A549 (cell line): ENCODE measurements at regions not wholly inside any gene's neighbourhood (a gene's known extent, or its start where the extent isn't known, plus 50 kb on each side); places are given as distances from the start of the nearest gene placed in this dataset.

Experiments used
- ATAC-seq, 2 experiments: fragments of 200-7000 bp in 1 of 2; fragments of >200 bp in 1 of 2; cut with Nextera tagmentation in 1 of 2; cut with Tn5 transposase in 1 of 2; 3 replicates each; pipeline versions ENCODE4 v1.8.0 to v1.9.1; 2018 to 2020; ENCODE audit warnings: mild to moderate bottlenecking in 1 of 2, moderate library complexity in 1 of 2
- CTCF ChIA-PET: fragments of 300-600 bp; sonication (Branson Sonifier 250); formaldehyde crosslinking; extraction: SDS; loops from one replicate; lab custom pipeline; 2021; ENCODE audit warnings: antibody characterized with exemption, inconsistent platforms; lab: Yijun Ruan, JAX
- POLR2A ChIA-PET: fragments of 350-600 bp; formaldehyde crosslinking; extraction: SDS; loops from one replicate; lab custom pipeline; 2021; ENCODE audit warnings: antibody characterized with exemption, inconsistent platforms; lab: Yijun Ruan, JAX
- DNase-seq, 2 experiments: peaks; one replicate each; pipeline versions ENCODE4 v3.0.0 to v3.0.0-alpha.2; 2011 to 2016; ENCODE audit warnings: low read depth in 1 of 2, low spot score in 1 of 2
- FAIRE-seq: peaks from 2 replicates; lab custom pipeline; 2011; peaks lifted over from hg19 to GRCh38; lab: Jason Lieb, UNC
- H3K27ac ChIP-seq, 2 experiments: fragments of >200 bp; sonication (Bioruptor Twin); formaldehyde crosslinking; 3 replicates each; pipeline ENCODE4 v1.5.1; 2016 to 2017
- H3K4me1 ChIP-seq: fragments of >200 bp; sonication (Bioruptor Twin); formaldehyde crosslinking; 3 replicates; pipeline ENCODE4 v1.6.1; 2016
- H3K4me2 ChIP-seq: fragments of >200 bp; sonication (Bioruptor Twin); formaldehyde crosslinking; 3 replicates; pipeline ENCODE4 v1.6.1; 2016
- H3K4me3 ChIP-seq: fragments of >200 bp; sonication (Bioruptor Twin); formaldehyde crosslinking; 3 replicates; pipeline ENCODE4 v1.5.1; 2016
- H3K9me3 ChIP-seq: fragments of >200 bp; sonication (Bioruptor Twin); formaldehyde crosslinking; 3 replicates; pipeline ENCODE4 v1.6.1; 2016
- ATOH8 ChIP-seq: fragments of 250-450 bp; sonication (Bioruptor Pico); IDR thresholded peaks from 2 replicates; pipeline ENCODE4 v1.5.0; 2020; ENCODE audit warnings: low read depth, mild to moderate bottlenecking, moderate library complexity
- BHLHE40 ChIP-seq: IDR thresholded peaks from 2 replicates; pipeline ENCODE4 v1.6.1; 2012; ENCODE audit warnings: low read depth, low read length, inconsistent platforms
- CEBPB ChIP-seq, 2 experiments: fragments of >200 bp in 1 of 2; sonication (Bioruptor Twin) in 1 of 2; formaldehyde crosslinking in 1 of 2; IDR thresholded peaks; 2 replicates each; pipeline ENCODE4 v1.6.1; 2012 to 2016
- CTCF ChIP-seq: fragments of >200 bp; sonication (Bioruptor Twin); formaldehyde crosslinking; IDR thresholded peaks from 3 replicates; pipeline ENCODE4 v1.5.1; 2016
- EHF ChIP-seq: fragments of 250-450 bp; sonication (Bioruptor Pico); IDR thresholded peaks from 2 replicates; pipeline ENCODE4 v1.5.0; 2020; ENCODE audit warnings: mild to moderate bottlenecking
- GATA3 ChIP-seq: IDR thresholded peaks from 2 replicates; pipeline ENCODE4 v1.6.1; 2012; ENCODE audit warnings: borderline replicate concordance
- HDAC2 ChIP-seq: fragments of 200-600 bp; sonication (generic); IDR thresholded peaks from 2 replicates; pipeline ENCODE4 v1.6.1; 2016
- HOXB13 ChIP-seq: fragments of 250-450 bp; sonication (Bioruptor Pico); IDR thresholded peaks from 2 replicates; pipeline ENCODE4 v1.5.0; 2020; ENCODE audit warnings: low read depth, mild to moderate bottlenecking, moderate library complexity
- KDM1A ChIP-seq: fragments of 200-600 bp; sonication (generic); IDR thresholded peaks from 2 replicates; pipeline ENCODE4 v1.6.1; 2016; ENCODE audit warnings: low read depth, mild to moderate bottlenecking
- KDM5A ChIP-seq: fragments of 200-600 bp; sonication (generic); IDR thresholded peaks from 2 replicates; pipeline ENCODE4 v1.6.1; 2016; ENCODE audit warnings: antibody characterized with exemption, mild to moderate bottlenecking
- NPAS2 ChIP-seq: fragments of 250-450 bp; sonication (Bioruptor Pico); IDR thresholded peaks from 2 replicates; pipeline ENCODE4 v1.8.0; 2022; ENCODE audit warnings: mild to moderate bottlenecking, moderate library complexity, borderline replicate concordance
- PBX3 ChIP-seq: IDR thresholded peaks from 2 replicates; pipeline ENCODE4 v1.6.1; 2012
- POLR2A ChIP-seq: IDR thresholded peaks from 2 replicates; pipeline ENCODE4 v1.6.1; 2012; ENCODE audit warnings: mild to moderate bottlenecking, low read length
- POLR2AphosphoS2 ChIP-seq: conservative IDR thresholded peaks from 2 replicates; pipeline ENCODE4 v1.6.1; 2012; ENCODE audit warnings: low read length, improper control_type of control experiment, inconsistent platforms
- RAD21 ChIP-seq, 2 experiments: fragments of >200 bp in 1 of 2; sonication (Bioruptor Twin) in 1 of 2; formaldehyde crosslinking in 1 of 2; IDR thresholded peaks in 1 of 2; conservative IDR thresholded peaks in 1 of 2; 2 replicates in 1 of 2; 3 replicates in 1 of 2; pipeline ENCODE4 v1.6.1; 2012 to 2018; ENCODE audit warnings: inconsistent platforms in 1 of 2
- RCOR1 ChIP-seq: fragments of 150-350 bp; IDR thresholded peaks from 2 replicates; pipeline ENCODE4 v1.6.1; 2014; ENCODE audit warnings: antibody characterized with exemption, low read length, low read depth
- RFX5 ChIP-seq: fragments of 450-650 bp; IDR thresholded peaks from 2 replicates; pipeline ENCODE4 v1.7.1; 2014; ENCODE audit warnings: antibody characterized with exemption, mild to moderate bottlenecking, moderate library complexity
- ZNF302 ChIP-seq: fragments of 250-450 bp; sonication (Bioruptor Pico); IDR thresholded peaks from 2 replicates; pipeline ENCODE4 v1.9.0; 2021; ENCODE audit warnings: inconsistent platforms, mild to moderate bottlenecking, moderate library complexity
- ZSCAN20 ChIP-seq: fragments of 250-450 bp; sonication (Bioruptor Pico); IDR thresholded peaks from 2 replicates; pipeline ENCODE4 v1.8.0; 2022; ENCODE audit warnings: mild to moderate bottlenecking, moderate library complexity
- WGBS: methylation state at CpG from one replicate; pipeline ENCODE4 v1.1.6; 2017; ENCODE audit errors: missing lambda C conversion rate; 5-methylcytosine and 5-hydroxymethylcytosine counted together
- TF ChIP-seq, protein P1 (sequence below): fragments of >200 bp; sonication (Bioruptor Twin); formaldehyde crosslinking; IDR thresholded peaks from 3 replicates; pipeline ENCODE4 v1.6.1; 2016
- TF ChIP-seq, protein P2 (sequence below): fragments of 250-450 bp; sonication (Bioruptor Pico); IDR thresholded peaks from 2 replicates; pipeline ENCODE4 v1.5.0; 2021; ENCODE audit warnings: mild to moderate bottlenecking, moderate library complexity, borderline replicate concordance
- TF ChIP-seq, protein P3 (sequence below): fragments of 450-650 bp; IDR thresholded peaks from 2 replicates; pipeline ENCODE4 v1.6.1; 2014; ENCODE audit warnings: antibody characterized with exemption

DNA sequence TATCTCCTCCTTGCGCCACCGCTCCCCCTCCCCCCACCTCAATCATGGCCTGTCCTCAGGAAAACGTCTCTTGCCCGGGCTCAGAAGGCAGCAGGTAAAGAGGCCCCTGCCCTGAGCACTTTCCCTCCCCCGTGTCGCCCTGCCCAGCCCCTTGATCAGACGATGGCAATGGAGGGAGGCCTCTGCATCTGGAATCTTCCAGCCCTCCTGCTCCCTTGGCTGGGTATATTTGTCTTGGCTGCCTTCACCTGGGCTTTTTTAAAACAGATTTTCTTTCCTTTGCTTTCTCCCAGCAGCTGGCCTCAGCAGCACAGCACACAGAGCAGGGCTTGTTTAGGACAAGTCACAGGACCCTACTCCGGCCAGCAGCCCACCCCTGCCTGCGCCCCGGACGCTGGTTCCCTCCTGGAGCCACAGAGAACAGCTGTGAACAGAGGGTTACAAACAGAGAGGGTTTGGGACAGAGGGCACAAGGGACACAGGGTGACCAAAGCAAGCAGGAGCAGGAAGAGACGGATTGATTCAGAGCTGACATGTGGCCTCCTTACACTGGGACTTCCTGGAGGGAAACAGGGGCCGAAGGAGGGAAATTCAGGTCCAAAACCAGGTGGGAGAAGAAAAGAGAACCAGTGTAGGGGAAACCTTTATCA, 78.7 kb downstream of the ISG20 start:
- ATAC-seq (peak in 1 of 2 experiments; percentile 14; a peak in 2 of 6 replicates), FAIRE-seq (no peak)
- WGBS = 59% methylated on average over 13 of the region's 13 CpGs

DNA sequence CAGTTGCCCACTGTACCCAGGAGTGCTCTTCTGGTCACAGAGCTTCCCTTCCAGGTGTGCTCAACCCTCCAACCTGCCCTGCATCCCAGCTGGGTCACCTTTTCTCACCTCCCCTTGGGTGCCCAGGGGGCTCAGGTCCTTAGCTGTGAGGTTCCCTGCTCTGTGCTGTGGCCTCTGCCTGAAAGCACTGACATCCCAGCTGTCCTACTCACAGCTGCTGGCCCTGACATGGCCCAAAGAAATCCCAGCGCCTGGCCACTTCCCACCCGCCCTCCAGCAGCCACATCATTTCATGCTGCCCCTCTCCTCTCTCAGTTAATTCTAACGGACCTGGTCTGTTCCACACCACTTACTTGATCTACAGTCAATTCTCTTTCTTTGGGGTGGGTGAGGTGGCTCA, 79.9 kb downstream of the ISG20 start:
- Histone ChIP-seq H3K9me3 (no peaks in the 10 kb centered on the region), H3K4me2 (no peak overlapping the region), H3K4me3 (no peak overlapping the region), H3K4me1 (no peaks in the 10 kb centered on the region), H3K27ac (no peak overlapping the region)
- 35% methylated on average over 3 of the region's 3 CpGs for WGBS
- ChIA-PET POLR2A (no interaction called here), CTCF (interaction anchor here (1.2 to 2.0 kb wide), 2 partner anchors 18 to 61 kb away, joined by 4 read pairs; no protein-coding TSS in a partner anchor)
- no peak for TF ChIP-seq RFX5
- FAIRE-seq = no peak
- ATAC-seq = no peak
- DNase-seq = no peak

More for the DNA sequence above, 78.7 kb downstream of the ISG20 start:
- Histone ChIP-seq H3K4me3 (no peak overlapping the region), H3K27ac (no peak overlapping the region), H3K4me2 (no peak overlapping the region), H3K9me3 (no peaks in the 10 kb centered on the region), H3K4me1 (no peaks in the 10 kb centered on the region)
- no peak for DNase-seq
- TF ChIP-seq NPAS2 (no peak), GATA3 (no peak), CEBPB (IDR thresholded peaks at IDR 0.05) (no peak), ATOH8 (CRISPR knock-in tag) (no peak), EHF (no peak), ZNF302 (no peak), ZSCAN20 (CRISPR knock-in tag) (no peak)
- TF ChIP-seq, protein P1, sequence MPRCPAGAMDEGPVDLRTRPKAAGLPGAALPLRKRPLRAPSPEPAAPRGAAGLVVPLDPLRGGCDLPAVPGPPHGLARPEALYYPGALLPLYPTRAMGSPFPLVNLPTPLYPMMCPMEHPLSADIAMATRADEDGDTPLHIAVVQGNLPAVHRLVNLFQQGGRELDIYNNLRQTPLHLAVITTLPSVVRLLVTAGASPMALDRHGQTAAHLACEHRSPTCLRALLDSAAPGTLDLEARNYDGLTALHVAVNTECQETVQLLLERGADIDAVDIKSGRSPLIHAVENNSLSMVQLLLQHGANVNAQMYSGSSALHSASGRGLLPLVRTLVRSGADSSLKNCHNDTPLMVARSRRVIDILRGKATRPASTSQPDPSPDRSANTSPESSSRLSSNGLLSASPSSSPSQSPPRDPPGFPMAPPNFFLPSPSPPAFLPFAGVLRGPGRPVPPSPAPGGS = no peak
- TF ChIP-seq, all 56 proteins: peak for 0
- ChIA-PET POLR2A (interaction anchor here (0.5 kb wide), 1 partner anchor 49 kb away, joined by 4 read pairs; no protein-coding TSS in a partner anchor), CTCF (interaction anchor here (2.0 to 2.2 kb wide), 2 partner anchors 12 to 60 kb away, joined by 4 read pairs; no protein-coding TSS in a partner anchor)

DNA sequence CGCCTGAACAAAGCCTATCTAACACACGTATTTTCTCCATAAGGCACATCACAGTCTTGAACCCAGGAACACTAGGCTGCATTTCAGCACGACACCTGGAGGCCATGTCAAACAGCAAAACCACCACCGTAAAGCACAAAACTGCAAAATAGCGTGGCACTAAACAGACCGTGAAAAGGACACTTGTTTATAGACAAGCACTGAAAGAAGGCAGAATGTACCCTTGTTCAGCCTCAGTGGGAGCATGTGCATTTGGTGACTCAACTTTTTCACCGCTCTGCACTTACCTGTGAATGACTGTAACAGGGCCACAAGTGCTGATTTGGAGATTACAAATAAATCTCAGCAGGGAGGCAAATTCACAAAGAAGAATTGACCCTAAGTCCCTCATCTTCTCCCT, 80.8 kb downstream of the ISG20 start:
- 41% methylated on average over 7 of the region's 7 CpGs for WGBS
- no peaks in the 10 kb centered on the region for H3K9me3 ChIP-seq
- no peaks in the 10 kb centered on the region for H3K4me1 ChIP-seq
- DNase-seq (no peak), ATAC-seq (no peak), FAIRE-seq (no peak)
- CTCF ChIA-PET = no interaction called here
- TF ChIP-seq POLR2AphosphoS2 = no peak
- TF ChIP-seq BHLHE40 = no peak
- no peak for TF ChIP-seq RAD21 (conservative IDR thresholded peaks at IDR 0.05 in 1 of 2, IDR thresholded peaks at IDR 0.05 in 1 of 2)
- no peak for TF ChIP-seq HDAC2
- no peak for TF ChIP-seq KDM5A
- no peak for TF ChIP-seq HOXB13 (CRISPR knock-in tag)
- TF ChIP-seq KDM1A = no peak
- TF ChIP-seq PBX3 = no peak
- TF ChIP-seq, protein P2, sequence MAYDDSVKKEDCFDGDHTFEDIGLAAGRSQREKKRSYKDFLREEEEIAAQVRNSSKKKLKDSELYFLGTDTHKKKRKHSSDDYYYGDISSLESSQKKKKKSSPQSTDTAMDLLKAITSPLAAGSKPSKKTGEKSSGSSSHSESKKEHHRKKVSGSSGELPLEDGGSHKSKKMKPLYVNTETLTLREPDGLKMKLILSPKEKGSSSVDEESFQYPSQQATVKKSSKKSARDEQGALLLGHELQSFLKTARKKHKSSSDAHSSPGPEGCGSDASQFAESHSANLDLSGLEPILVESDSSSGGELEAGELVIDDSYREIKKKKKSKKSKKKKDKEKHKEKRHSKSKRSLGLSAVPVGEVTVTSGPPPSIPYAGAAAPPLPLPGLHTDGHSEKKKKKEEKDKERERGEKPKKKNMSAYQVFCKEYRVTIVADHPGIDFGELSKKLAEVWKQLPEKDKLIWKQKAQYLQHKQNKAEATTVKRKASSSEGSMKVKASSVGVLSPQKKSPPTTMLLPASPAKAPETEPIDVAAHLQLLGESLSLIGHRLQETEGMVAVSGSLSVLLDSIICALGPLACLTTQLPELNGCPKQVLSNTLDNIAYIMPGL (CRISPR knock-in tag) = no peak
- no peak for TF ChIP-seq RCOR1
- TF ChIP-seq POLR2A = no peak
- TF ChIP-seq, protein P3, sequence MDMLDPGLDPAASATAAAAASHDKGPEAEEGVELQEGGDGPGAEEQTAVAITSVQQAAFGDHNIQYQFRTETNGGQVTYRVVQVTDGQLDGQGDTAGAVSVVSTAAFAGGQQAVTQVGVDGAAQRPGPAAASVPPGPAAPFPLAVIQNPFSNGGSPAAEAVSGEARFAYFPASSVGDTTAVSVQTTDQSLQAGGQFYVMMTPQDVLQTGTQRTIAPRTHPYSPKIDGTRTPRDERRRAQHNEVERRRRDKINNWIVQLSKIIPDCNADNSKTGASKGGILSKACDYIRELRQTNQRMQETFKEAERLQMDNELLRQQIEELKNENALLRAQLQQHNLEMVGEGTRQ = no peak
- TF ChIP-seq CTCF = no peak
- POLR2A ChIA-PET = no interaction called here
- H3K27ac ChIP-seq = no peak overlapping the region
- H3K4me3 ChIP-seq = no peak overlapping the region
- H3K4me2 ChIP-seq = no peak overlapping the region
